WTC11 (cell line): ENCODE measurements at regions not wholly inside any gene's neighbourhood (a gene's known extent, or its start where the extent isn't known, plus 50 kb on each side); places are given as distances from the start of the nearest gene placed in this dataset.

Experiments used
- ATAC-seq: fragments of 200-7000 bp; cut with Tn5 transposase; 2 replicates; pipeline ENCODE4 v1.10.0; 2021; ENCODE audit warnings: mild to moderate bottlenecking, moderate library complexity
- CTCF ChIA-PET: fragments of 300-600 bp; sonication (Branson Sonifier 250); formaldehyde crosslinking; loops from one replicate; lab custom pipeline; 2021; ENCODE audit warnings: antibody characterized with exemption; lab: Charles Lee
- POLR2A ChIA-PET: fragments of 350-600 bp; sonication (Branson Sonifier 250); formaldehyde crosslinking; loops from one replicate; lab custom pipeline; 2021; ENCODE audit warnings: antibody characterized with exemption; lab: Charles Lee
- DNase-seq: peaks from one replicate; pipeline ENCODE4 v3.0.0; 2021; ENCODE audit warnings: low spot score
- H3K27ac Mint-ChIP-seq: 2 replicates; pipeline ENCODE4 v1.8.0; 2021; ENCODE audit warnings: mixed read lengths
- H3K27me3 Mint-ChIP-seq: 2 replicates; pipeline ENCODE4 v1.8.0; 2021; ENCODE audit warnings: low read depth, mild to moderate bottlenecking, moderate library complexity, mixed read lengths
- H3K36me3 Mint-ChIP-seq: 2 replicates; pipeline ENCODE4 v1.8.0; 2021; ENCODE audit warnings: mixed read lengths
- H3K4me1 Mint-ChIP-seq: 2 replicates; pipeline ENCODE4 v1.8.0; 2022; ENCODE audit warnings: mixed read lengths
- H3K4me3 Mint-ChIP-seq: 2 replicates; pipeline ENCODE4 v1.8.0; 2021; ENCODE audit warnings: mild to moderate bottlenecking, moderate library complexity, mixed read lengths
- H3K9me3 Mint-ChIP-seq: 2 replicates; pipeline ENCODE4 v1.8.0; 2021; ENCODE audit warnings: mixed read lengths
- ATF1 ChIP-seq: sonication (generic); formaldehyde crosslinking; IDR thresholded peaks from 2 replicates; pipeline ENCODE4 v1.8.1; 2023; ENCODE audit warnings: mild to moderate bottlenecking, moderate library complexity, missing genetic modification reagents
- E2F5 ChIP-seq: sonication (generic); formaldehyde crosslinking; IDR thresholded peaks from 2 replicates; pipeline ENCODE4 v1.8.1; 2022; ENCODE audit warnings: mild to moderate bottlenecking, moderate library complexity, missing genetic modification reagents
- ELF4 ChIP-seq: sonication (generic); formaldehyde crosslinking; IDR thresholded peaks from 2 replicates; pipeline ENCODE4 v1.8.1; 2022; ENCODE audit warnings: low read depth, mild to moderate bottlenecking, moderate library complexity, missing genetic modification reagents
- FOXJ3 ChIP-seq: sonication (generic); formaldehyde crosslinking; IDR thresholded peaks from 2 replicates; pipeline ENCODE4 v1.9.0; 2021; ENCODE audit warnings: missing genetic modification reagents, mild to moderate bottlenecking, borderline replicate concordance
- JAZF1 ChIP-seq: fragments of 250-450 bp; sonication (Bioruptor Pico); IDR thresholded peaks from 2 replicates; pipeline ENCODE4 v1.9.0; 2021; ENCODE audit warnings: moderate library complexity, mild to moderate bottlenecking, inconsistent platforms
- MYBL2 ChIP-seq: sonication (generic); formaldehyde crosslinking; IDR thresholded peaks from 2 replicates; pipeline ENCODE4 v1.8.1; 2023; ENCODE audit warnings: mild to moderate bottlenecking, moderate library complexity, missing genetic modification reagents
- PRRX2 ChIP-seq: fragments of 250-450 bp; sonication (Bioruptor Pico); IDR thresholded peaks from 2 replicates; pipeline ENCODE4 v1.8.0; 2021; ENCODE audit warnings: mild to moderate bottlenecking
- SP1 ChIP-seq: sonication (generic); formaldehyde crosslinking; conservative IDR thresholded peaks from 2 replicates; pipeline ENCODE4 v1.8.1; 2022; ENCODE audit warnings: missing genetic modification reagents
- TCF7 ChIP-seq: sonication (generic); formaldehyde crosslinking; IDR thresholded peaks from 2 replicates; pipeline ENCODE4 v1.8.0; 2022; ENCODE audit warnings: mild to moderate bottlenecking, low read depth, missing genetic modification reagents, moderate library complexity
- ZBTB21 ChIP-seq: sonication (generic); formaldehyde crosslinking; IDR thresholded peaks from 2 replicates; pipeline ENCODE4 v1.8.1; 2023; ENCODE audit warnings: mild to moderate bottlenecking, missing genetic modification reagents, borderline replicate concordance
- ZNF232 ChIP-seq: sonication (generic); formaldehyde crosslinking; IDR thresholded peaks from 2 replicates; pipeline ENCODE4 v1.8.0; 2022; ENCODE audit warnings: mild to moderate bottlenecking, missing genetic modification reagents
- ZNF512 ChIP-seq: sonication (generic); formaldehyde crosslinking; IDR thresholded peaks from 2 replicates; pipeline ENCODE4 v1.8.1; 2022; ENCODE audit warnings: missing genetic modification reagents, borderline replicate concordance
- TF ChIP-seq, protein P1 (sequence below): sonication (generic); formaldehyde crosslinking; IDR thresholded peaks from 2 replicates; pipeline ENCODE4 v1.8.1; 2023; ENCODE audit warnings: mild to moderate bottlenecking, missing genetic modification reagents
- TF ChIP-seq, protein P2 (sequence below): sonication (generic); formaldehyde crosslinking; IDR thresholded peaks from 2 replicates; pipeline ENCODE4 v1.8.1; 2023; ENCODE audit warnings: mild to moderate bottlenecking, missing genetic modification reagents
- TF ChIP-seq, protein P3 (sequence below): sonication (generic); formaldehyde crosslinking; IDR thresholded peaks from 2 replicates; pipeline ENCODE4 v1.8.0; 2022; ENCODE audit warnings: missing genetic modification reagents
- TF ChIP-seq, protein P4 (sequence below): fragments of 250-450 bp; sonication (Bioruptor Pico); IDR thresholded peaks from 2 replicates; pipeline ENCODE4 v1.9.0; 2021; ENCODE audit warnings: mild to moderate bottlenecking
- TF ChIP-seq, protein P5 (sequence below): sonication (generic); formaldehyde crosslinking; conservative IDR thresholded peaks from 2 replicates; pipeline ENCODE4 v1.8.1; 2022; ENCODE audit warnings: mild to moderate bottlenecking, missing genetic modification reagents

- DNase-seq, result no peak
- no peak for ATAC-seq
- H3K36me3 Mint-ChIP-seq, result no peaks in the 10 kb centered on the region
- no peak overlapping the region for H3K4me3 Mint-ChIP-seq
- no peak overlapping the region for H3K27ac Mint-ChIP-seq
- ChIA-PET POLR2A (no interaction called here), CTCF (interaction anchor here (0.6 to 0.8 kb wide), 2 partner anchors 21 to 181 kb away, joined by 3 to 4 read pairs; no protein-coding TSS in a partner anchor)
- H3K9me3 Mint-ChIP-seq, result no peaks in the 10 kb centered on the region
- peaks cover 14% of the 10 kb centered on the region for H3K27me3 Mint-ChIP-seq
- H3K4me1 Mint-ChIP-seq, result peaks cover 33% of the 10 kb centered on the region
- no peak for TF ChIP-seq ZNF232 (CRISPR knock-in tag)
Measured at GRCh38 chr12:113642216-113642615, 170.5 kb upstream of the LHX5 start.

- Mint-ChIP-seq H3K27ac (0 out of 2 replicates have a peak overlapping the region, but pooled peaks have one; percentile 24), H3K9me3 (no peaks in the 10 kb centered on the region), H3K4me1 (peaks cover 36% of the 10 kb centered on the region), H3K36me3 (no peaks in the 10 kb centered on the region), H3K4me3 (no peak overlapping the region), H3K27me3 (peaks cover 14% of the 10 kb centered on the region)
- ChIA-PET CTCF (interaction anchor here (0.8 kb wide), 1 partner anchor 180 kb away, joined by 3 read pairs; no protein-coding TSS in a partner anchor), POLR2A (no interaction called here)
- DNase-seq, result no peak
- TF ChIP-seq ELF4 (no peak), ZNF512 (CRISPR knock-in tag) (0 out of 2 replicates have a peak, but pooled peaks have one; percentile 17)
- ATAC-seq, result no peak
Measured at GRCh38 chr12:113641426-113642030, 169.9 kb upstream of the LHX5 start.

DNA sequence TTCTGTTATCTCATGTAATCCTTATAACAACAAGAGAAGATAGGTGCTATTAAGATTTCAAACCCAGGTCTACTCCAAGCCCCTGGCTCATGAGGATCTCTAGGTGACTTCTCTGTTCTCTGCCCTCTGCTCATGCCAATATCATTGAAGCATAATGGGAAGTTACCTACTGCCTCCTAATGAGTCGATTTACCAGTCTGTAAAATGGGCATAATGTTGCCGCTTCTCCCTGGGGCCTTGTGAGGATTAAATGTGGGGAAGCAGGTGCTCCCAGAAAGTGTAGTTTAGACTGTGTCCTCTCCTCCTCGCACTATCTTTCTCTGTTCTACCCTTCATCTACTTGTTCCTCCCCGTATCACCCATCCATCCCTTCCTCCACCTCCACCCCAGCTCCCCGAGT is 169.2 kb upstream of the LHX5 start:
- Mint-ChIP-seq H3K9me3 (no peaks in the 10 kb centered on the region), H3K4me1 (peaks cover 42% of the 10 kb centered on the region), H3K36me3 (no peaks in the 10 kb centered on the region), H3K4me3 (no peak overlapping the region), H3K27me3 (peaks cover 14% of the 10 kb centered on the region), H3K27ac (no peak overlapping the region)
- TF ChIP-seq PRRX2 (CRISPR knock-in tag) (no peak), JAZF1 (CRISPR knock-in tag) (no peak), ATF1 (CRISPR knock-in tag) (no peak), ZBTB21 (CRISPR knock-in tag) (no peak), FOXJ3 (CRISPR knock-in tag) (no peak), E2F5 (CRISPR knock-in tag) (no peak), TCF7 (CRISPR knock-in tag) (no peak), SP1 (CRISPR knock-in tag) (no peak), MYBL2 (CRISPR knock-in tag) (no peak)
- TF ChIP-seq, protein P1, sequence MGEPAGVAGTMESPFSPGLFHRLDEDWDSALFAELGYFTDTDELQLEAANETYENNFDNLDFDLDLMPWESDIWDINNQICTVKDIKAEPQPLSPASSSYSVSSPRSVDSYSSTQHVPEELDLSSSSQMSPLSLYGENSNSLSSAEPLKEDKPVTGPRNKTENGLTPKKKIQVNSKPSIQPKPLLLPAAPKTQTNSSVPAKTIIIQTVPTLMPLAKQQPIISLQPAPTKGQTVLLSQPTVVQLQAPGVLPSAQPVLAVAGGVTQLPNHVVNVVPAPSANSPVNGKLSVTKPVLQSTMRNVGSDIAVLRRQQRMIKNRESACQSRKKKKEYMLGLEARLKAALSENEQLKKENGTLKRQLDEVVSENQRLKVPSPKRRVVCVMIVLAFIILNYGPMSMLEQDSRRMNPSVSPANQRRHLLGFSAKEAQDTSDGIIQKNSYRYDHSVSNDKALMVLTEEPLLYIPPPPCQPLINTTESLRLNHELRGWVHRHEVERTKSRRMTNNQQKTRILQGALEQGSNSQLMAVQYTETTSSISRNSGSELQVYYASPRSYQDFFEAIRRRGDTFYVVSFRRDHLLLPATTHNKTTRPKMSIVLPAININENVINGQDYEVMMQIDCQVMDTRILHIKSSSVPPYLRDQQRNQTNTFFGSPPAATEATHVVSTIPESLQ (CRISPR knock-in tag), result no peak
- TF ChIP-seq, protein P2, sequence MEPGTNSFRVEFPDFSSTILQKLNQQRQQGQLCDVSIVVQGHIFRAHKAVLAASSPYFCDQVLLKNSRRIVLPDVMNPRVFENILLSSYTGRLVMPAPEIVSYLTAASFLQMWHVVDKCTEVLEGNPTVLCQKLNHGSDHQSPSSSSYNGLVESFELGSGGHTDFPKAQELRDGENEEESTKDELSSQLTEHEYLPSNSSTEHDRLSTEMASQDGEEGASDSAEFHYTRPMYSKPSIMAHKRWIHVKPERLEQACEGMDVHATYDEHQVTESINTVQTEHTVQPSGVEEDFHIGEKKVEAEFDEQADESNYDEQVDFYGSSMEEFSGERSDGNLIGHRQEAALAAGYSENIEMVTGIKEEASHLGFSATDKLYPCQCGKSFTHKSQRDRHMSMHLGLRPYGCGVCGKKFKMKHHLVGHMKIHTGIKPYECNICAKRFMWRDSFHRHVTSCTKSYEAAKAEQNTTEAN, result no peak
- TF ChIP-seq, protein P3, sequence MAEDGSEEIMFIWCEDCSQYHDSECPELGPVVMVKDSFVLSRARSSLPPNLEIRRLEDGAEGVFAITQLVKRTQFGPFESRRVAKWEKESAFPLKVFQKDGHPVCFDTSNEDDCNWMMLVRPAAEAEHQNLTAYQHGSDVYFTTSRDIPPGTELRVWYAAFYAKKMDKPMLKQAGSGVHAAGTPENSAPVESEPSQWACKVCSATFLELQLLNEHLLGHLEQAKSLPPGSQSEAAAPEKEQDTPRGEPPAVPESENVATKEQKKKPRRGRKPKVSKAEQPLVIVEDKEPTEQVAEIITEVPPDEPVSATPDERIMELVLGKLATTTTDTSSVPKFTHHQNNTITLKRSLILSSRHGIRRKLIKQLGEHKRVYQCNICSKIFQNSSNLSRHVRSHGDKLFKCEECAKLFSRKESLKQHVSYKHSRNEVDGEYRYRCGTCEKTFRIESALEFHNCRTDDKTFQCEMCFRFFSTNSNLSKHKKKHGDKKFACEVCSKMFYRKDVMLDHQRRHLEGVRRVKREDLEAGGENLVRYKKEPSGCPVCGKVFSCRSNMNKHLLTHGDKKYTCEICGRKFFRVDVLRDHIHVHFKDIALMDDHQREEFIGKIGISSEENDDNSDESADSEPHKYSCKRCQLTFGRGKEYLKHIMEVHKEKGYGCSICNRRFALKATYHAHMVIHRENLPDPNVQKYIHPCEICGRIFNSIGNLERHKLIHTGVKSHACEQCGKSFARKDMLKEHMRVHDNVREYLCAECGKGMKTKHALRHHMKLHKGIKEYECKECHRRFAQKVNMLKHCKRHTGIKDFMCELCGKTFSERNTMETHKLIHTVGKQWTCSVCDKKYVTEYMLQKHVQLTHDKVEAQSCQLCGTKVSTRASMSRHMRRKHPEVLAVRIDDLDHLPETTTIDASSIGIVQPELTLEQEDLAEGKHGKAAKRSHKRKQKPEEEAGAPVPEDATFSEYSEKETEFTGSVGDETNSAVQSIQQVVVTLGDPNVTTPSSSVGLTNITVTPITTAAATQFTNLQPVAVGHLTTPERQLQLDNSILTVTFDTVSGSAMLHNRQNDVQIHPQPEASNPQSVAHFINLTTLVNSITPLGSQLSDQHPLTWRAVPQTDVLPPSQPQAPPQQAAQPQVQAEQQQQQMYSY (CRISPR knock-in tag), result no peak
- TF ChIP-seq, protein P4, sequence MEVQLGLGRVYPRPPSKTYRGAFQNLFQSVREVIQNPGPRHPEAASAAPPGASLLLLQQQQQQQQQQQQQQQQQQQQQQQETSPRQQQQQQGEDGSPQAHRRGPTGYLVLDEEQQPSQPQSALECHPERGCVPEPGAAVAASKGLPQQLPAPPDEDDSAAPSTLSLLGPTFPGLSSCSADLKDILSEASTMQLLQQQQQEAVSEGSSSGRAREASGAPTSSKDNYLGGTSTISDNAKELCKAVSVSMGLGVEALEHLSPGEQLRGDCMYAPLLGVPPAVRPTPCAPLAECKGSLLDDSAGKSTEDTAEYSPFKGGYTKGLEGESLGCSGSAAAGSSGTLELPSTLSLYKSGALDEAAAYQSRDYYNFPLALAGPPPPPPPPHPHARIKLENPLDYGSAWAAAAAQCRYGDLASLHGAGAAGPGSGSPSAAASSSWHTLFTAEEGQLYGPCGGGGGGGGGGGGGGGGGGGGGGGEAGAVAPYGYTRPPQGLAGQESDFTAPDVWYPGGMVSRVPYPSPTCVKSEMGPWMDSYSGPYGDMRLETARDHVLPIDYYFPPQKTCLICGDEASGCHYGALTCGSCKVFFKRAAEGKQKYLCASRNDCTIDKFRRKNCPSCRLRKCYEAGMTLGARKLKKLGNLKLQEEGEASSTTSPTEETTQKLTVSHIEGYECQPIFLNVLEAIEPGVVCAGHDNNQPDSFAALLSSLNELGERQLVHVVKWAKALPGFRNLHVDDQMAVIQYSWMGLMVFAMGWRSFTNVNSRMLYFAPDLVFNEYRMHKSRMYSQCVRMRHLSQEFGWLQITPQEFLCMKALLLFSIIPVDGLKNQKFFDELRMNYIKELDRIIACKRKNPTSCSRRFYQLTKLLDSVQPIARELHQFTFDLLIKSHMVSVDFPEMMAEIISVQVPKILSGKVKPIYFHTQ, result no peak
- TF ChIP-seq, protein P5, sequence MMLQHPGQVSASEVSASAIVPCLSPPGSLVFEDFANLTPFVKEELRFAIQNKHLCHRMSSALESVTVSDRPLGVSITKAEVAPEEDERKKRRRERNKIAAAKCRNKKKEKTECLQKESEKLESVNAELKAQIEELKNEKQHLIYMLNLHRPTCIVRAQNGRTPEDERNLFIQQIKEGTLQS (CRISPR knock-in tag), result no peak
- ATAC-seq, result no peak
- ChIA-PET CTCF (interaction anchor here (0.6 kb wide), 1 partner anchor 57 kb away, joined by 3 read pairs; no protein-coding TSS in a partner anchor), POLR2A (no interaction called here)
- no peak for DNase-seq
